Upper lobe of left lung (tissue), 4 donors: ENCODE measurements at regions not wholly inside any gene's neighbourhood (a gene's known extent, or its start where the extent isn't known, plus 50 kb on each side); places are given as distances from the start of the nearest gene placed in this dataset.

Experiments
- CTCF ChIP-seq, 6 experiments: fragments of 450-650 bp in 4 of 6; fragments of 200-600 bp in 2 of 6; sonication (generic) in 2 of 6; IDR thresholded peaks; one replicate each; pipeline ENCODE4 v1.5.1; 2016 to 2019; ENCODE audit warnings: antibody characterized with exemption in 6 of 6
- EP300 ChIP-seq, 4 donors: sonication (generic); formaldehyde crosslinking; IDR thresholded peaks; one replicate each; pipeline ENCODE4 v1.5.1; 2017; ENCODE audit warnings: antibody characterized with exemption in 4 of 4, control low read depth in 2 of 4
- POLR2A ChIP-seq, 4 donors: fragments of 450-650 bp; IDR thresholded peaks; one replicate each; pipeline ENCODE4 v1.5.1; 2016 to 2017; ENCODE audit warnings: antibody characterized with exemption in 4 of 4, mild to moderate bottlenecking in 2 of 4

GRCh38 chr1:209439828-209440227, 143.7 kb upstream of the CAMK1G start:
- TF ChIP-seq POLR2A (IDR thresholded peaks at IDR 0.05): no peak
- no peak for TF ChIP-seq CTCF (IDR thresholded peaks at IDR 0.05)
- no peak for TF ChIP-seq EP300 (IDR thresholded peaks at IDR 0.05)
